ENCODE measurements at regions not wholly inside any gene's neighbourhood (a gene's known extent, or its start where the extent isn't known, plus 50 kb on each side); places are given as distances from the start of the nearest gene placed in this dataset.

GRCh38 chr4:159608436-159608835 lies 505.6 kb downstream of the RAPGEF2 start:
- no peak for TF ChIP-seq GATA3 (IDR thresholded peaks at IDR 0.05; ENCODE audit: low read depth, low read length)
- no peak for TF ChIP-seq GATA2 (IDR thresholded peaks at IDR 0.05; ENCODE audit: low read depth, low read length)
